H1 (cell line): ENCODE measurements at regions not wholly inside any gene's neighbourhood (a gene's known extent, or its start where the extent isn't known, plus 50 kb on each side); places are given as distances from the start of the nearest gene placed in this dataset.

ENCODE experiments used
- CTCF ChIA-PET: fragments of 300-600 bp; sonication (Branson Sonifier 250); formaldehyde crosslinking; loops from one replicate; lab custom pipeline; 2021; ENCODE audit not compliant: partially characterized antibody; lab: Charles Lee
- POLR2A ChIA-PET: fragments of 300-600 bp; sonication (Branson Sonifier 250); formaldehyde crosslinking; loops from one replicate; lab custom pipeline; 2021; ENCODE audit warnings: inconsistent platforms; ENCODE audit not compliant: partially characterized antibody; lab: Charles Lee
- DNase-seq, 2 experiments: peaks; one replicate each; pipeline versions ENCODE4 v3.0.0 to v3.0.0-alpha.2; 2010 to 2022; ENCODE audit warnings: low spot score in 2 of 2, low read depth in 1 of 2, mixed read lengths in 1 of 2
- FAIRE-seq: peaks from 2 replicates; lab custom pipeline; 2011; peaks lifted over from hg19 to GRCh38; lab: Jason Lieb, UNC
- H2AFZ ChIP-seq: 2 replicates; pipeline ENCODE4 v1.8.1; 2012; ENCODE audit warnings: low read length, inconsistent platforms
- H2AK5ac ChIP-seq: 2 replicates; pipeline ENCODE4 v1.6.1; 2013; ENCODE audit warnings: low read depth, low read length
- H2BK120ac ChIP-seq: replicated peaks from 2 replicates; pipeline ENCODE3; 2013; ENCODE audit warnings: low read depth, low read length, inconsistent platforms
- H2BK12ac ChIP-seq: 2 replicates; pipeline ENCODE4 v1.6.1; 2013; ENCODE audit warnings: low read depth, low read length
- H2BK15ac ChIP-seq: 2 replicates; pipeline ENCODE4 v1.6.1; 2013; ENCODE audit warnings: low read length
- H2BK20ac ChIP-seq: 2 replicates; pipeline ENCODE4 v1.6.1; 2013; ENCODE audit warnings: low read length
- H2BK5ac ChIP-seq: 2 replicates; pipeline ENCODE4 v1.6.1; 2013; ENCODE audit warnings: low read depth, low read length
- H3K14ac ChIP-seq: 2 replicates; pipeline ENCODE4 v1.6.1; 2013; ENCODE audit warnings: inconsistent platforms; ENCODE audit not compliant: insufficient read length
- H3K18ac ChIP-seq: 2 replicates; pipeline ENCODE4 v1.6.1; 2013; ENCODE audit warnings: low read length; ENCODE audit errors: extremely low read depth
- H3K23ac ChIP-seq: 2 replicates; pipeline ENCODE4 v1.6.1; 2013; ENCODE audit warnings: inconsistent platforms; ENCODE audit not compliant: insufficient read length
- H3K23me2 ChIP-seq: 2 replicates; pipeline ENCODE4 v1.6.1; 2013; ENCODE audit warnings: low read depth, low read length
- H3K27ac ChIP-seq: 2 replicates; pipeline ENCODE4 v1.6.1; 2011; ENCODE audit warnings: low read depth, low read length, inconsistent platforms
- H3K27me3 ChIP-seq, 4 experiments: replicated peaks in 1 of 4; 1 replicate in 1 of 4; 2 replicates in 3 of 4; pipeline versions ENCODE4 v1.6.1 to v1.8.1; 2011 to 2013; ENCODE audit warnings: low read length in 3 of 4, mild to moderate bottlenecking in 3 of 4, inconsistent platforms in 2 of 4, mixed read lengths in 2 of 4, moderate library complexity in 1 of 4; ENCODE audit not compliant: control insufficient read depth in 3 of 4, insufficient read depth in 3 of 4; ENCODE audit errors: extremely low read depth in 1 of 4
- H3K36me3 ChIP-seq, 4 experiments: 2 replicates each; pipeline versions ENCODE4 v1.6.1 to v1.8.1; 2011 to 2013; ENCODE audit warnings: mild to moderate bottlenecking in 4 of 4, low read length in 3 of 4, moderate library complexity in 2 of 4, control low read depth in 1 of 4, inconsistent platforms in 1 of 4; ENCODE audit not compliant: insufficient read depth in 4 of 4, control insufficient read depth in 2 of 4
- H3K4ac ChIP-seq: replicated peaks from 2 replicates; pipeline ENCODE3; 2013; ENCODE audit warnings: low read length, low read depth, mixed read lengths, inconsistent platforms; ENCODE audit not compliant: insufficient read length
- H3K4me1 ChIP-seq, 4 experiments: replicated peaks in 1 of 4; 1 replicate in 1 of 4; 2 replicates in 3 of 4; pipeline versions ENCODE4 v1.6.1 to v1.8.1; 2011 to 2013; ENCODE audit warnings: low read length in 3 of 4, inconsistent platforms in 2 of 4, mixed read lengths in 1 of 4; ENCODE audit not compliant: insufficient read depth in 4 of 4, control insufficient read depth in 3 of 4
- H3K4me2 ChIP-seq, 2 experiments: 2 replicates each; pipeline versions ENCODE4 v1.6.1 to v1.8.1; 2011 to 2013; ENCODE audit warnings: low read depth in 2 of 2, low read length in 2 of 2, control low read depth in 1 of 2, inconsistent platforms in 1 of 2, mild to moderate bottlenecking in 1 of 2; ENCODE audit not compliant: insufficient read depth in 1 of 2
- H3K4me3 ChIP-seq, 4 experiments: fragments of 200-600, 300-600 bp in 1 of 4; sonication (generic), shearing (Covaris generic), sonication (Bioruptor Twin) in 1 of 4; 2 replicates each; pipeline versions ENCODE4 v1.5.1 to v1.8.1; 2011 to 2016; ENCODE audit warnings: low read length in 4 of 4, low read depth in 3 of 4, control low read depth in 2 of 4, inconsistent platforms in 2 of 4, mild to moderate bottlenecking in 2 of 4, mixed read lengths in 1 of 4, moderate library complexity in 1 of 4; ENCODE audit not compliant: insufficient read depth in 2 of 4; ENCODE audit errors: extremely low read depth in 1 of 4
- H3K56ac ChIP-seq: replicated peaks from 2 replicates; pipeline ENCODE3; 2013; ENCODE audit warnings: low read depth, mild to moderate bottlenecking, mixed read lengths, low read length, inconsistent platforms; ENCODE audit not compliant: insufficient read length
- H3K79me1 ChIP-seq: 2 replicates; pipeline ENCODE4 v1.6.1; 2013; ENCODE audit warnings: low read depth, low read length, control low read depth
- H3K79me2 ChIP-seq, 2 experiments: 2 replicates each; pipeline versions ENCODE4 v1.6.1 to v1.8.1; 2012 to 2013; ENCODE audit warnings: low read length in 2 of 2, mild to moderate bottlenecking in 2 of 2, inconsistent platforms in 1 of 2; ENCODE audit not compliant: insufficient read depth in 2 of 2, control insufficient read depth in 1 of 2
- H3K9ac ChIP-seq, 4 experiments: replicated peaks in 1 of 4; 1 replicate in 1 of 4; 2 replicates in 3 of 4; pipeline versions ENCODE4 v1.6.1 to v1.8.1; 2011 to 2013; ENCODE audit warnings: low read depth in 3 of 4, low read length in 3 of 4, control low read depth in 2 of 4, mild to moderate bottlenecking in 2 of 4, moderate library complexity in 2 of 4, inconsistent platforms in 1 of 4; ENCODE audit errors: extremely low read depth in 1 of 4
- H3K9me3 ChIP-seq, 2 experiments: 2 replicates each; pipeline versions ENCODE4 v1.6.1 to v1.8.1; 2012 to 2013; ENCODE audit warnings: mild to moderate bottlenecking in 2 of 2, moderate library complexity in 2 of 2, control low read depth in 1 of 2, inconsistent platforms in 1 of 2, low read depth in 1 of 2, low read length in 1 of 2, mixed read lengths in 1 of 2; ENCODE audit not compliant: insufficient read depth in 2 of 2
- H4K20me1 ChIP-seq, 2 experiments: replicated peaks in 1 of 2; 2 replicates each; pipeline versions ENCODE3 to v1.8.1; 2011 to 2013; ENCODE audit warnings: inconsistent platforms in 2 of 2, low read length in 2 of 2, mild to moderate bottlenecking in 1 of 2; ENCODE audit not compliant: insufficient read depth in 2 of 2, control insufficient read depth in 1 of 2
- H4K5ac ChIP-seq: 2 replicates; pipeline ENCODE4 v1.6.1; 2013; ENCODE audit warnings: low read length, low read depth, mixed read lengths, inconsistent platforms; ENCODE audit not compliant: insufficient read length
- H4K8ac ChIP-seq: 2 replicates; pipeline ENCODE4 v1.8.0; 2013; ENCODE audit warnings: mild to moderate bottlenecking, moderate library complexity, low read length, inconsistent platforms; ENCODE audit not compliant: insufficient read depth; ENCODE audit errors: extremely low read depth
- H4K91ac ChIP-seq: replicated peaks from 2 replicates; pipeline ENCODE3; 2013; ENCODE audit warnings: low read length, mixed read lengths, inconsistent platforms; ENCODE audit not compliant: insufficient read length
- CREB1 ChIP-seq: IDR thresholded peaks from 2 replicates; pipeline ENCODE4 v1.6.1; 2012; ENCODE audit warnings: inconsistent platforms
- JUND ChIP-seq: IDR thresholded peaks from 2 replicates; pipeline ENCODE4 v1.6.1; 2011; ENCODE audit warnings: mild to moderate bottlenecking, improper control_type of control experiment, low read length
- RBBP5 ChIP-seq: IDR thresholded peaks from 2 replicates; pipeline ENCODE4 v1.7.1; 2012; ENCODE audit warnings: low read depth, mild to moderate bottlenecking, inconsistent platforms, low read length, moderate library complexity, borderline replicate concordance
- ZNF274 ChIP-seq: IDR thresholded peaks from 2 replicates; pipeline ENCODE4 v1.7.0; 2012; ENCODE audit warnings: low read length, borderline replicate concordance; ENCODE audit errors: extremely low read depth
- WGBS, 2 experiments: shearing (Covaris generic) in 1 of 2; methylation state at CpG; one replicate each; pipeline versions ENCODE4 v1.1.6 to v1.1.7; 2013 to 2015; ENCODE audit warnings: low lambda C conversion rate in 2 of 2, mixed read lengths in 2 of 2, inconsistent platforms in 1 of 2, low coverage in 1 of 2, missing lambda C conversion rate in 1 of 2; ENCODE audit not compliant: insufficient replicate concordance in 2 of 2, insufficient coverage in 1 of 2, insufficient read length in 1 of 2; ENCODE audit errors: extremely low coverage in 1 of 2, missing lambda C conversion rate in 1 of 2; 5-methylcytosine and 5-hydroxymethylcytosine counted together

DNA sequence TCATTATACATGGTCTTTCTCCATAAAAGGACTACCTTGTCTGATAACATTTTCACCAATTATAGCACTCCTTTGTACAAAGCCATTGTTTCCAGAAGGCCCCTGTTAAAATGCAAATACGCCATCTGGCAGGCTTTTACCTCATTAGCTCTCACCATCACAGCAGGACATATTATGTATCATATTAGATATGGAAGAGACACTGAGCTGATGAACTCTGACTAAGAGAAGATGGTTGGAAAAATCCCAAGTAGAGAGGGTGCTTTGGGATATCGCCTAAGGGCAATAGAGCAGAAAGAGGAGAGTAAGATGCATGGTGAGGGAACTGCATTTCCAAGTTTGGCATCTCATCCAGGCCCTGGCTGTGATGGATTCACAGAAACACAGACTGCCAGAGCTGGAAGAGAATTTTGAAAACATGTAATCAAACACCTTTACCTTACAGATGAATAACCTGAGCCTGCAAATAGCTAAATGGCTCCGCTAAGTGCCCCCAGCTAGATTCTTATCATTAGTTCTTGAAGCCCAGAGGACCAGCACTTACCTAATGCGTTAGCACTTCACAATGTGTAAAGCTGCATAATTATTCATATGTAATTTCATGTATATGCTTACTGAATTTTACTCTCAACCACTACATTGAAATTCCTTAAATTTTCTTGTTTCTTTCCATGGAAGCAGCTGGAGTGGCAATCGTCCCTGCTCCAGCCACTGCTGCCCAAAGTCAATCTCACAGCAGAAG, 393.6 kb upstream of the IZUMO3 start:
- H2AFZ ChIP-seq: no peak overlapping the region
- H3K27ac ChIP-seq: no peak overlapping the region
- H2AK5ac ChIP-seq: no peak overlapping the region
- H2BK15ac ChIP-seq: no peak overlapping the region
- H4K20me1 ChIP-seq: no peaks in the 10 kb centered on the region
- no peak overlapping the region for H3K9ac ChIP-seq
- no peaks in the 10 kb centered on the region for H3K9me3 ChIP-seq
- ChIA-PET CTCF (interaction anchor here (1.2 kb wide), 1 partner anchor 8 kb away, joined by 3 read pairs; no protein-coding TSS in a partner anchor), POLR2A (no interaction called here)
- no peak overlapping the region for H3K4me2 ChIP-seq
- no peak overlapping the region for H2BK20ac ChIP-seq
- H3K56ac ChIP-seq: no peak overlapping the region
- H4K5ac ChIP-seq: no peak overlapping the region
- H3K79me2 ChIP-seq: no peaks in the 10 kb centered on the region
- H2BK5ac ChIP-seq: no peak overlapping the region
- H3K18ac ChIP-seq: no peak overlapping the region
- H3K4me3 ChIP-seq: no peak overlapping the region
- H3K14ac ChIP-seq: no peak overlapping the region
- WGBS, 2 experiments: 85% methylated on average over 5 of the region's 5 CpGs; no CpG with 5 or more reads in 1 of the 2 experiments
- no peaks in the 10 kb centered on the region for H3K79me1 ChIP-seq
- no peak overlapping the region for H4K91ac ChIP-seq
- no peak overlapping the region for H2BK120ac ChIP-seq
- H3K4me1 ChIP-seq: peaks cover 0 to 11% (median 1%) of the 10 kb centered on the region in 4 experiments; a peak in 1 of 7 replicates
- H3K4ac ChIP-seq: no peak overlapping the region
- H3K36me3 ChIP-seq: no peaks in the 10 kb centered on the region
- FAIRE-seq (no peak), DNase-seq (no peak)
- H4K8ac ChIP-seq: no peak overlapping the region
- no peak overlapping the region for H3K23ac ChIP-seq
- H2BK12ac ChIP-seq: no peak overlapping the region
- no peaks in the 10 kb centered on the region for H3K23me2 ChIP-seq
- no peaks in the 10 kb centered on the region for H3K27me3 ChIP-seq
- TF ChIP-seq ZNF274: no peak
- TF ChIP-seq RBBP5: no peak
- TF ChIP-seq JUND: no peak
- no peak for TF ChIP-seq CREB1
